Right renal pelvis (tissue), 4 donors: ENCODE measurements at regions not wholly inside any gene's neighbourhood (a gene's known extent, or its start where the extent isn't known, plus 50 kb on each side); places are given as distances from the start of the nearest gene placed in this dataset.

Experiments used
- DNase-seq, 4 donors: peaks; one replicate each; pipeline ENCODE4 v3.0.0-alpha.2; 2013; ENCODE audit warnings: low read depth in 4 of 4, low spot score in 3 of 4, missing footprints in 1 of 4

DNA sequence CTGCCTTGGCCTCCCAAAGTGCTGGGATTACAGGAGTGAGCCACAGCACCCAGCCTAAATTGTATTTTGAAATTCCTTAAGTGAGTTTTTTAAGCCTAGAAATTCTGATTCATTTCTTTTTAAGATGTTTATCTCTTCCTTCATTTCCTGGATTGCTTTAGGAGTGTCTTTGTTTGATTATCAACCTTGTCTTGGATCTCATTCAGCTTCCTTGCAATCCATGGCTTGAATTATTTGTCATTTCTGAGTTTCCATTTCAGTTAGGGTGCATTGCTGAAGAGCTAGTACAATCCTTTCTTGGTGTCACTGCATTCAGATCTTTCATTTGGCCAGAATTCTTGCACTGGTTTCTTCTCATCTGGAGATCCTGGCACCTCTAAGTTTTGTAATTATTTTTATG lies 606.4 kb upstream of the ZNF804A start:
- no peak for DNase-seq

DNA sequence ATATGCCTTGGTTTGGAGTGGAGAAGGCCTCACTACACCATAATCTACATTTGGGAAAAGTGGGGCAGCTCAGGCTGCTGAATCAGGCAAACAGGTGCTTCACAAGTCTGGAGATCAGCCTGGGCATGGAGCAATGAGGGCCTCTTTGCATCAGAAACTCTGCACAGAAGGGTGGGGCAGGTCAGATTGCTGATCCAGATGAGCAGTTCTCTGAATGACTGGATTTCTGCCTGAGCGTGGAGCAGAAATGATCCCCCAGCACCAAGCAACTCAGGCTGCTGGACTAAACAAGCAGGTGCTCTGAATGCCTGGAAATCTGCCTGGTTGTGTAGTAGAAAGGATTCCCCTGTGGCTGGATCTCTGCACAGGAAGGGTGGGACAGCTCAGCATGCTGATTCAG lies 605.3 kb upstream of the ZNF804A start:
- DNase-seq: no peak

DNA sequence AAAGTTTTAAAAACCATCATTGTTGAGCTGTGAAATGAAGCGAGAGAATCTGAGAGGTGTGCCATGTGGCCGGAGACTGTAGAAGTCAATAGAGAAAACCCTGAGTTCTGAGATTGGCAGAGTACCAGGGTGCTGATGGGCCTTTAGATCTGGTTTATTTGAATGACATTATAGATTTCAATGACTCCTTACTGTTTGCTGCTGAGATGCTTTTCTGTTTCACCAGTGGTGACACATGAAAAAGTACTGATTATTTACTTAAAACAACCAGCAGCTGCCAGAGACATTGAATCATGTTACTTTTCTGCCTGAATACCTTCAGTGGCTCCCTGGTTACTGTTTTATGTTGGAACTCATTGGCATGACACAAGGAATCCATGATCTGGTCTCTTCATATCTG lies 602.7 kb upstream of the ZNF804A start:
- no peak for DNase-seq

DNA sequence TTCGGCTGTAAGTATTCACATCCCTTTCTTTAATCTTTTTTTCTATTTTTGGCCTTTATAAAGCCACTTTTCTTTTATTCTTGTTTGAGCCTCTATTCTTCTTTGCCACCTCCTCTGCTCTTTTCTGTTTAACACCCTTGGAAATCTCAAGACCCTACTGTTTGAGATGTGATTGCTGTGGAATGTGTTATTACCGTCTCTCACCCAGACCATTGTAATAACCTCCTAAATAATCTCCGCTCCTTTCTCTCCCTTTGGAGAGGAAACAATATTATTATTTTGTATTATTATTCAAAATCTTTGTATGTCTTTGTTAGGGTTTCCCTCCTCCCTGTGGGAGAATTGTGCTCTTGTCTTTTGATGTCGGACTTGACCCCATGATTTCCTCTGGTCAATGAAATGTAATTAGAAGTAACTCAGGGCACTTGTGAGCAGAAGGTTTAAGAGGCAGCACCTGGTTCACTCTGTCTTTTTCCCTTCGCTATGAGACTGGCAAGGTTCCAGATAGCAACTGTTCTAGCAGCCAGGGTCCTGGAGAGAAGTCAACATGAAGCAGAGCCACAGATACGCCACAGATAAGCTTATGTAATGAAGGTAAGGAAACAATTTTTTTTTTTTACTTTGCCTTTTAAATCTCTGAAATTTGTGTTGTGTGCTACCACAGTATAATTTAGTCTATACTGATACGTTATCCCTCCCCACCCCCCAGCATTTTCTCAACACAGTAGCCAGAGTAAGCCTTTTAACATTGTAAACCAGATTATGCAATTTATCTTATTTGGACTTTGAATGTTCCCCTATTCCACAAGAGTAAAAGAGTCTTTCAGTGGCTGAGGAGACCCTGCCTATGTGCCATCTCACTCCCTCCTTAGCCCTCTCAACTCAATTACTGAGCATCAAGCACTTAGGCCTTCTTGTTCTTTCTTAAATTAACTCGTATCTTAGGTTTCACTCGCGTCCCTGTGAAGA lies 601.2 kb upstream of the ZNF804A start:
- DNase-seq: no peak

DNA sequence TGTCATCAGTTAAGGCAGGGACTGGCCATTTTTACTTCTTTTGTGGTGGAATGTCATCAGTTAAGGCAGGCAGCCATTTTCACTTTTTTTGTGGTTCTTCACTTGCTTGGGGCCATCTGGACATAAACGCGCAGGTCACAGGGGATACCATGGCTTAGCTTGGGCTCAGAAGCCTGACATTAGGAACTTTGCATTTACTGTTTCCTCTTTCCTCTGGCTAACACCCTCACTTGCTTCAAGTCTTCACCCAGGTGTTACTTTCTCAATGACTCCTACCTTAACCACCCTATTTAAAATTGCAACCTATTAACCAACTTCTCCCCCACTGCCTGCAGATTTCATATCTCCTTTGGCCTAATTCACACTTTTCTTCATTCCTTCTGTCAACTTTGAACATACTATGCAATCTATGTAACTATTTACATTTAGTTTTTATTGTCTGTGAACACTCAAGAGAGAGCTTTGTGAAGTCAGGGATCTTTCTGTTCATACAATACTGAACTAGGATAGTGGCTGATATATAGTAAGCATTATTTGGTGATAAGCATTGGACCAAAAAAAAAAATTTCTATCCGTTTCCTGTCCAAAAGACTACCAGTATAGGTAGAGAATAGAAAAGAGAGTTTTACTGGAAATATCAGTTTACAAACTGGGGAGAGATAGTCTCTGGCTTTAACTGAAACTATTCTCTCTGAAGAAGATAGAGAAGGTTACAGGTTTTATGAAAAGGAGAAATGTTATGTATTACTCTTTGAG lies 600.1 kb upstream of the ZNF804A start:
- no peak for DNase-seq

DNA sequence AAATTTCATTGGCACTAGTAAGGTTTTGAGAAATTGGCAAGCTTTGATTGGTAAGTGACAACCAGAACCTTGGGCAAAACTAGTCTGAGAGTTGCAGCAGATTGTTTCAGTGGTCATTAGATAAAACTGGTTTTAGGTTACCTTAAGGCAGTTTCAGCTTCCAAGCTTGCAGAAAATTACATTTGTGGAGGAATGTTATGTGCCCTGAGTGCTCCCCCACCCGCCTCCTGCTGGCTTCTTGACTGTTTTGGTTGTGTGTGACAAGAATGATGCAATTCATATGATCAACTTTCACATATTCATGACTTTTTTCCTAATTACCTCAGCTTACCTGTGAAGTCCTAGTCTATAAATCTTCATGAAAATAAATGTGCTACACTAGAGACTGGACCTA lies 599.5 kb upstream of the ZNF804A start:
- DNase-seq: no peak

DNA sequence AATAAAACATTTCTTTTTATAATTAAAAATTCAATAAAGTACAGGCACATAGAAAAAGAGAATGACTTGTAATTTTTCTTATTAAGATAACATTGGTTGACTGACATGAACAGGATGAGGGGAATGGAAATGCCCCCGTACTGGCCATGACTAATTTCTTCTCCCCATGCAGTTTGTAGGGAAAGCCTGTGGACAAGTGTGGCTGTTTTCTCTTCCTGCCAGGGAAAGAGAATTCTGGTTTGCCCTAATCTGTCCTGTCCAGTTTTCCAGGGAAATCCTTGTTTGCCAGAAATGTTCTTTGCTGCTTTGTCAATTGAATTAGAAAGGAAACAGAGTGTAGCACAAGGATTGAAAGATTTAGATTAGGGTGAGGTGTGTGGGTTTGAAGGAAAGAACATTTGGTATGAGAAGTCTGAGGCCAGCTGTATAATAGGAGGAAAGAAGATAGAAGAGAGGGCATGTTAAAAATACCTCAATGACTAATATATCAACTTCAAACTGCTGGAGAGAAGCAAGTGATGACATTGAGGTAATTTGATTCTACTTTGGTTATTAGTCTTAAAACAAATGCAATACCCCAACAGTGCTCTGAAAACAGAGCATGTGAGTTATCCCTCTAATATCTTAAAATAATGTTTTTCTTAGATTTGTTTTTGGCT lies 593.9 kb upstream of the ZNF804A start:
- DNase-seq: no peak

DNA sequence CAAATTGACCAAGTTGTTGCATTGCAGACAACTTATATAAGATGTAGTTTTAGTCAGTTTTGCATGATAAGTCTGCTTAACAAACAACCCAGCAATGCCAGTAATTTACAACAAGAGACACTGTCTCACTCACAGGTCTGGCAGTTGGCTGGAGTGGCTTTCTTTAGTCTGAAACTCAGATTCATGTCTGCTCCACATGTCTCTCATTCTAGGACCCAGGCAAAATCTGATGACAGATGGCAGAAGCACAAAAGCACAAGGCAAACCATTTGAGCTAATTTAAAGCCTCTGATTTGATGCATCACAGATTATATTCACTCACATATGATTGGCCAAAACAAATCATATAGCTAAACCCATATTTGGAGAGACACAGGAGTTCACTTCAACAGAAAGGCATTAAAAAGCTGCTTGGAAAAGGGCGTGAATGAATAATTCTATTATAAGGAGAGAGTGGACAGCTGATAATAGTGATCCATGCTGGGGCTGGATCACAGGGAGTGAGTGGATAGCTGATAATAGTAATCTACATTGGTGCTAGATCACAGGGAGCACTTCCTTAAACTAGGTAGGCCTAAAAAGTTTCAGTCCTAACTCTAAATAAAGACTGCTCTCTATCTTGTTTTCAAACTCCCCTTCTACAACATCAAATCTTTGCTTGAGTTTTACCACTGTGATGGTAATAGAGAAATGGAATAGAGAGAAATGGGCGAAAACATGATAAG lies 593.2 kb upstream of the ZNF804A start:
- no peak for DNase-seq

DNA sequence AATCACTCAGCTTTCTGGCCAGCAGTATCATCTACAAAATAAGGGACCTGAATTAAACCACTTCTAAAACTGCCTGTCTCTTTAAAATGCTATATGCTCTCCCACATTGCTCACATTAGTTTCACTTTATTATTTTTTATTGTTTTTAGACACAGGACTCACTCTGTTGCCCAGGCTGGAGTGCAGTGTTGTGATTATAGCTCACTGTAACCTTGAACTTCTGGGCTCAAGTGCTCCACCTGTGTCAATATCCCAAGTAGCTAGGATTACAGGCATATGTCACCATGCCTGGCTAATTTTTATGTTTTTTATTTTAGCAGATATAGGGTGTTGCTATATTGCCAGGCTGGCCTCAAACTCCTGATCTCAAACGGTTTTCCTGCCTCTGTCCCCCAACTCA lies 591.3 kb upstream of the ZNF804A start:
- no peak for DNase-seq

DNA sequence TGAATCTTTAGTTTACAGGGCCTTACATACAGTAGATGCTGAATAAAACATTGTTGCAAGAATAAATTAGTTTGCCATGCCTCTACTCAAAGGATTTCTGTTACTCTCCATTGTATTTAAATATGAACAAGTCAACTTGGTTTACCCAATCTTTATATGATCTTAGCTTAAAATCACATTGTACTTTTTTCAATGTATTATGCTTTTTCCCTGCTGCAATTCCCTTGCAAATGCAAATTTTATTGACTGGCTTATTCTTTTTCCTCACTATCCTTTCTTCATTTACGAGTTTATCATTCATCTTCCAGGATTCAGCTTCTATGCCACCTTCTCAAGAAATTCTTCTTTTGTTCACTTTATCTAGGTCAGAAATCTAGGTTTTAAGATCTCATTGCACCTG lies 571.4 kb upstream of the ZNF804A start:
- no peak for DNase-seq

DNA sequence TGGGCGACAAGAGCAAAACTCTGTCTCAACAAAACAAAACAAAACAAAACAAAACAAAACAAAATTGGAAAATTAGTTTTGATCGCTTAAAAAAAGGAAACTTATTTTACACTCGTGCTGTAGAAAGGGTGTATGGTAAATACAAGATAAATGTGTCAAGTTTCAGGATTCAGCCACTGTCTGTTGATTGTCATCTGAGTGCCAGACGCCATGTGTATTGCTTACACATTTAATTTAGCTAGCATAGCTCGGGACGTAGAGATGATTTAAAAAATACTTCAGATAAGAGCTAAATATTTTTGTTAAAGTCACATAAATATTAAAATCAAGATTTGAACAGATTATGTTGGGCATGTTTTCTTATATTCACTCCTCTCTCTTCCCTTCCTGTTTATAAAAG lies 568.1 kb upstream of the ZNF804A start:
- no peak for DNase-seq

DNA sequence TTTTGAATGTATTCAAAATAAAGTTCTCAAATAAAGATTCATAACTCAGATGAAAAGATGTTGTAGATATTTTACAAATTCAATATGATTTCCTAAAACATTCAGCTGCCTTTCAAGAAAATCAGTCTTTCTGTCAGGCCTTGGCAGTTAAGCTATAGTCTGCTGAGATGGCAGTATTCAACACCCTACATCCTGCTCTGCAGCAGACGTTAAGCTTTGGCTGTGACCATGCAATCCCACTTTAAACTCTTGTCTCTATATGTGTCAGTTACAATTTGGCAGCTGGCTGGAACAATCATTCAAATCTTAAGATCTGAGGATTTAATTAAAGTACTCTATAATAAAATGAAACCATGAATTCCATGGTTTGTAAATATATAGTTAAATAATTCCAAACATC lies 567.3 kb upstream of the ZNF804A start:
- DNase-seq: no peak

DNA sequence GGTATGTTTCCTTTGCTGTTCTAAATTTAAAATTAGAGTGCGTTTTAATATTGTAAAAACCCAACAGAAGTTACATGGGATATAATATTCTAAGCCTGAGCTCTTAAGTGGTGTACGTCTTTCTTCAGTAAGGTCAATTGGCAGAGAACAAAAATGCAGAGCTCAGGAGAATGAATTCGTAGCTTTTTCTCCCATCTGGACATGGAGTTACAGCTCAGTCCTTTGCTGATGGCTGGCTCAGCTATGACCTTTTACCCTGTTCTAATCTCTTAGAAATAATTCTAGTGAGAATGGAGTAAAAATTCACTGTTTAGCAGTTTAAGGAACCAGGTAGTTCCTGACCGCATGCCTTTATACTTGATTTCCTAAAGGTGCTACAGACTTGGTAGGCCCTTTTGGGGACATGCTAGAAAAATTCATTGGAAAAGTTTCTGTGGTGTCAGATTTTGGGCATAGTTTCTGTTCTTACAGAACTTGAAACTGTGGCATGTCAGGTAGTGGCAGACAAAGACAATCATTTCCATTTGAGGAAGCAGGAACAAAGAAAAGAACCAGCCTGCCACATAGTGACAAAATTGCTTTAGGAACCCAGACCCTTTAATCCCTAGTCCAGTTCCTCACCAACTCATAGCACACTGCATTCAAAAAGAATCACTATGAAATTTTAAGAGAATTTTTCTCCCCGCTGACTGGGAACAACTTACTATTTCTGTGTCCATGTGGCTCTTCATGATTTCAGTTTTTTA lies 566.8 kb upstream of the ZNF804A start:
- no peak for DNase-seq

DNA sequence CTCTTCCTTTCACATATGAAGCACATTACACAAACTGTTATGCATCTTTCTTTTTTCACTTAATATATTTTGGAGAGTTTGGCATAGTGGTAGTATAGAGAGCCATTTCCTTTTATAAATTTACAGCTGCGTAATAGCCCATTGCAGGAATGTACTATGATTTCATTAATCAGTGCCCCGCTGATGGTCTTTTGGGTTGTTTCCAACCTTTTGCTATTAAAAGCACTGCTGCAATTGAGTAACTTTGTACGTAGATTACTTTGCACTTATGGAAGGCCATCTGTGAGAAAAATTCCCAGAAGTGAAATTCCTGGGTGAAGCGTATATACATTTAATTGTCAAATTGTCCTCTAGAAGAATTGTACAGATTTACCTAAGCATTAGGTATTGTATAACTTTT lies 565.3 kb upstream of the ZNF804A start:
- DNase-seq: no peak

DNA sequence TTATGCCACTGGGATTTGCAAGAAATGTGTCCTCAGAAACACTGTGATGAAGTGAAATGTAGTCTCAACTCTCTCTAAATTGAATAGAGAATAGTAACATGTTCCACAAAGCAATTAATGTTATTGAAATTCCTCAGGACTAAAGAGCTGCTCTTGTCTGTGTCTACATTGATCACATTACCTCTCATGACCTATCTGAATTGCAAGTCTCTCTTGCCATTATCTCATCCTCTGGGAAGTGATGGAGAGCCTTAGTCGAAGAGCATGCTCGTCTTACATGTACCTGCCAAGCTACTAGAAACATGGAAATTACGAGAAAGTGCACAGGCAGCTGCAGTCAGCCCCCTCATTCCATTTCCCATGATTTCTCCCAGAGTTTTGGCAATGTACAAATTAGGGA lies 561.1 kb upstream of the ZNF804A start:
- no peak for DNase-seq

DNA sequence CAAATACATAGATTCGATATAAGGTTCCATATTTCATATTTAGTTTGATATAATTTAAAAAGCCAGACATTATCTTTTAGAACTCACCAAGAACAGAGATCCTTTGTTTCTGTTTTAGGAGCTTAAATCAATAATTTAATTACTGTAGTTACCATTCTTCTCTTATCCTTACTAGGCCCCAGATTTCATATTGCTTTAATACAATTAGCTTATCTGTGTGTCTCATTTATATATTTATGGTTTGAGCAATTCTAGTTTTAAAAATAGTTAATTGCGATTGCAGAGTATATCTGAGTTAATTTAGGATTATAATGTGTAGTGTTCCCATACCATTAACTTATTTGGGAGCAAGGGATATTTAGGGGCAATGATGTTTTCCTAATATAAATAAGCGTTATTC lies 558.8 kb upstream of the ZNF804A start:
- no peak for DNase-seq

DNA sequence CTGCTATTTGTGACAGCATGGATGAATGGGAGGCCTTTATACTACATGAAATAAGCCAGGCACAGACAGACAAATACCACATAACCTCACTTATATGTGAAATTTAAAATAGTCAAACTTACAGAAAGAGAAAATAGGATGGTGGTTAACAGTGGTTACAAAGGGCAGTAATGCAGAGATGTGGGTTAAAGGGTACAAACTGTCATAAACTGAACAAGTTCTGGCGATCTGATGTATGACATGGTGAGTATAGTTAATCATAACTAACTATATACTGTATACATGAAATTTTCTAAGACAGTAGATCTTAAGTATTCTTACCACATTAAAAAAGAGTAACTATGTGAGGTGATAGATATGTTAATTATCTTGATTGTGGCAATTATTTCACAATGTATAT lies 558.1 kb upstream of the ZNF804A start:
- no peak for DNase-seq

DNA sequence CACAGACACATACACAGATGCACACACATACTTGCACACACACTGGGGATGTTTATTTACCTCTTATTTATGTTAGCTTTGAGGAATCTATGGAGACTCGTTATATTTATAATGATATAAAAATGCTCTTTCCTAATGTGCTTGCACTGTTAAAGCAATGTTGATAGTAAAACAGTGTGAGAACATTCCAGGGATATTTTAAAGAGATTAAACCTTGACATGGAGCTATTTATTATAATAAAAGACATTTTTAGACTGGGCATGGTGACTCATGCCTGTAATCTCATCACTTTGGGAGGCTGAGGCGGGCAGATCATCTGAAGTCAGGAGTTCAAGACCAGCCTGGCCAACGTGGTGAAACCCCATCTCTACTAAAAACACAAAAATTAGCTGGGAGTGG lies 557.3 kb upstream of the ZNF804A start:
- DNase-seq: no peak

DNA sequence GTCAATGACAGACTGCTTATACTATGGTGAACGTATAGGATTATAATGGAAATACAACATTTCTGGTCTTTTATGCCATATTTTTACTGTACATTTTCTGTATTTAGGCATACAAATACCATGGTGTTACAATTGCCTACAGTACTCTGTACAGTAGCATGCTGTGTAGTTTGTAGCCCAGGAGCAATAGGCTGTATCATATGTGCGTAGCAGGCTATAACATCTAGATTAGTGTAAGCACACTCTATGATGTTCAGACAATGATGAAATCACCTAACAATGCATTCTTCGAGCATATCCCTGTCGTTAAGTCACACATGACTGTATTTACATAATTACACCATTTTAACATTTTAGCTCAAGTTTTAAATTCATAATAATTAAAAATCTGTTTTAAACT lies 556.6 kb upstream of the ZNF804A start:
- DNase-seq: no peak

DNA sequence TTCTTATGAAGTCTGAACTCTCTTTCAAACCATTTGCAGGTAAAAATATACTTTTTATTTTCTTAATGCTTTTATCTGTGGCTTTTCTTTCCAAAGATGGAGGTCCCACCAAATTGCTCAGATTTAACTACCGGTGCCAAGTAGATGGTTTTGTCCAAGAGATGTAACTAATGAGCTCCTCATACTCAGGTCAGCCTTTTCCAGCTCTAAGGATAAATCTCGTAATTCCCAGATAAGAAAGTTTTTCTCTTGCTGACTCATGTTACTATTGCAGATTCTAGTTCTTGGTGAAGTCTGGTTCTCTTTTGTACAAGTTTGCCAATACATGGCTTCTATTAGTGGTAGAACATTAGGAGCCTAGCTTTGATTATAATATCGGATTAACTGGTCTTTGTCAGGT lies 550.8 kb upstream of the ZNF804A start:
- no peak for DNase-seq
